ENCODE measurements at regions not wholly inside any gene's neighbourhood (a gene's known extent, or its start where the extent isn't known, plus 50 kb on each side); places are given as distances from the start of the nearest gene placed in this dataset.

GRCh38 chr9:99760421-99760820 is 61.3 kb upstream of the NR4A3 start:
- no peak overlapping the region for H3K9ac ChIP-seq
- no peak for TF ChIP-seq GATA2 (CRISPR knock-in tag; IDR thresholded peaks at IDR 0.05)

GRCh38 chr9:99762470-99762869 is 59.2 kb upstream of the NR4A3 start:
- ChIA-PET CTCF (no interaction called here), POLR2A (no interaction called here)
- Histone ChIP-seq H3K4me2 (no peak overlapping the region), H3K79me2 (ENCODE audit: insufficient read depth) (no peaks in the 10 kb centered on the region), H3K9me2 (no peaks in the 10 kb centered on the region), H4K20me1 (ENCODE audit: insufficient read depth) (no peaks in the 10 kb centered on the region), H3K27ac (ENCODE audit: low read depth in 2 of 2, low read length in 1 of 2) (no peak overlapping the region), H3K27me3 (ENCODE audit: insufficient read depth) (no peaks in the 10 kb centered on the region), H3K4me3 (ENCODE audit: low read depth in 2 of 2, low read length in 1 of 2) (no peak overlapping the region; a peak in 1 of 4 replicates), H3K4me1 (ENCODE audit: control insufficient read depth in 1 of 2, insufficient read depth in 2 of 2, low read depth in 1 of 2, low read length in 1 of 2) (no peaks in the 10 kb centered on the region), H2AFZ (ENCODE audit: low read depth) (no peak overlapping the region), H3K36me3 (replicated peaks in 1 of 2; ENCODE audit: control insufficient read depth in 1 of 2, insufficient read depth in 2 of 2, low read length in 1 of 2) (no peaks in the 10 kb centered on the region), H3K9me3 (no peaks in the 10 kb centered on the region), H3K9ac (no peak overlapping the region), H3F3A (replicated peaks; ENCODE audit: insufficient read depth) (no peaks in the 10 kb centered on the region)
- DNase-seq: no peak
- 73% methylated on average over 3 of the region's 3 CpGs for WGBS (ENCODE audit: low lambda C conversion rate)
- no peak for TF ChIP-seq ZBTB33 (IDR thresholded peaks at IDR 0.05; ENCODE audit: borderline replicate concordance, low read depth)
- TF ChIP-seq RAD21 (IDR thresholded peaks at IDR 0.05; ENCODE audit: low read length): no peak
- TF ChIP-seq ELF1 (IDR thresholded peaks at IDR 0.05): no peak
- TF ChIP-seq EP300 (IDR thresholded peaks at IDR 0.05; ENCODE audit: borderline replicate concordance in 1 of 2, low read depth in 1 of 2, low read length in 1 of 2): no peak
- no peak for TF ChIP-seq SMC3 (IDR thresholded peaks at IDR 0.05; ENCODE audit: low read depth, low read length)
- TF ChIP-seq RFX5 (IDR thresholded peaks at IDR 0.05; ENCODE audit: low read length): no peak
- TF ChIP-seq USF1 (IDR thresholded peaks at IDR 0.05; ENCODE audit: borderline replicate concordance, low read depth): no peak
- no peak for TF ChIP-seq EZH2phosphoT487 (IDR thresholded peaks at IDR 0.05; ENCODE audit: borderline replicate concordance, low read depth)
- no peak for TF ChIP-seq PBX3 (IDR thresholded peaks at IDR 0.05)
- TF ChIP-seq TAF1 (IDR thresholded peaks at IDR 0.05; ENCODE audit: borderline replicate concordance, low read depth, low read length): no peak
- no peak for TF ChIP-seq RXRA (IDR thresholded peaks at IDR 0.05; ENCODE audit: borderline replicate concordance, low read depth)
- no peak for TF ChIP-seq JUND (IDR thresholded peaks at IDR 0.05)
- no peak for TF ChIP-seq USF2 (IDR thresholded peaks at IDR 0.05; ENCODE audit: borderline replicate concordance, low read depth, low read length)
- TF ChIP-seq IRF3 (IDR thresholded peaks at IDR 0.05; ENCODE audit: low read depth, low read length): no peak
- TF ChIP-seq NRF1 (IDR thresholded peaks at IDR 0.05; ENCODE audit: low read depth, low read length): no peak
- no peak for TF ChIP-seq GABPA (IDR thresholded peaks at IDR 0.05; ENCODE audit: low read depth)
- no peak for TF ChIP-seq MXI1 (IDR thresholded peaks at IDR 0.05; ENCODE audit: low read depth, low read length)
- TF ChIP-seq FOXJ3 (CRISPR knock-in tag; IDR thresholded peaks at IDR 0.05): no peak
- TF ChIP-seq REST (IDR thresholded peaks at IDR 0.05; ENCODE audit: low read depth, low read length): no peak

More at GRCh38 chr9:99760421-99760820, 61.3 kb upstream of the NR4A3 start:
- Histone ChIP-seq H3K4me1 (ENCODE audit: control insufficient read depth in 1 of 2, insufficient read depth in 2 of 2, low read depth in 1 of 2, low read length in 1 of 2) (no peaks in the 10 kb centered on the region), H4K20me1 (ENCODE audit: insufficient read depth) (no peaks in the 10 kb centered on the region), H3K27me3 (ENCODE audit: insufficient read depth) (no peaks in the 10 kb centered on the region), H3K9me2 (no peaks in the 10 kb centered on the region), H3K4me2 (no peak overlapping the region), H3F3A (replicated peaks; ENCODE audit: insufficient read depth) (no peaks in the 10 kb centered on the region), H3K4me3 (ENCODE audit: low read depth in 2 of 2, low read length in 1 of 2) (no peak overlapping the region), H3K79me2 (ENCODE audit: insufficient read depth) (no peaks in the 10 kb centered on the region), H2AFZ (ENCODE audit: low read depth) (no peak overlapping the region), H3K36me3 (replicated peaks in 1 of 2; ENCODE audit: control insufficient read depth in 1 of 2, insufficient read depth in 2 of 2, low read length in 1 of 2) (no peaks in the 10 kb centered on the region), H3K27ac (ENCODE audit: low read depth in 2 of 2, low read length in 1 of 2) (no peak overlapping the region), H3K9me3 (no peaks in the 10 kb centered on the region)
- CTCF ChIA-PET: no interaction called here
- POLR2A ChIA-PET: no interaction called here
- no peak for DNase-seq
